Left hindlimb (tissue), 1 donor: ENCODE measurements at regions not wholly inside any gene's neighbourhood (a gene's known extent, or its start where the extent isn't known, plus 50 kb on each side); places are given as distances from the start of the nearest gene placed in this dataset.

Source experiments
- DNase-seq: peaks from one replicate; pipeline ENCODE4 v3.0.0-alpha.2; 2018

DNA sequence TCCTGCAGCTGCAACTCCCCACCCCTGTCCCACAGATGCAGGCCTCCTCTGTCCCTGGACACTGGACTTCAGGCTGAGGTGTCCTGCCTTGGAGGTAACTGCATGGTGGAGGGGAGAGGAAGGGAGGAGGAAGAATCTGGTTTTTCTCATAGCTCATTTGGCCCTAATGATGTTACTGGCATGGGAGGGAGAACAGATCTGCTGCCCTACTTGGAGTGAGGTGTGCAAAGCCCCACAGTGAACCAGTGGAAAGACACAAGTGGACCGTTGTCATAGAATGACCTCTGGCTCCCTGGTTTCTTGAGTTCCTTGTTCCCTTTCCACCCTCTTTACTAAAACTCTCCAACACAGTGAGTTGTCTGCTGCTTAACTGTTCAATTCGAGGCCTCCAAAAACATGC is 215.9 kb downstream of the BARX2 start:
- DNase-seq = no peak

DNA sequence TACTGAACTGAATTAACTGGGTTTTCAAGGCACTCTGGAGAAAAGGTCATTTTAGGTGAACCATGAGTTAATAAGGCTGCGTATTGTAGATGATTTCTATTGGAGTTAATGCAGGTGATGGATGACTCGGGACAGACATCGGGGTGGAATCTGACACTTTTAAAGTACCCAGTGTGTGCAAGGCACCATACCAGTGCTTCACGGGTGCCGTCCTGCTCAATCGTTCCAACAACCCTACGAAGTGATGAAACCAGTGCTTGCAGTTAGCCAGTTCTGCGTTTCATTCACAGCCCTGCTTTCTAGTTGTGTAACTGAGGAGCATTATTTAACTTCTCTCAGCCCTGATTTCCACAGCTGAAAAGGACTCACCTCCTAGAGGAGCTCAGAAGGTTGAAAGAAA is 216.5 kb downstream of the BARX2 start:
- no peak for DNase-seq

DNA sequence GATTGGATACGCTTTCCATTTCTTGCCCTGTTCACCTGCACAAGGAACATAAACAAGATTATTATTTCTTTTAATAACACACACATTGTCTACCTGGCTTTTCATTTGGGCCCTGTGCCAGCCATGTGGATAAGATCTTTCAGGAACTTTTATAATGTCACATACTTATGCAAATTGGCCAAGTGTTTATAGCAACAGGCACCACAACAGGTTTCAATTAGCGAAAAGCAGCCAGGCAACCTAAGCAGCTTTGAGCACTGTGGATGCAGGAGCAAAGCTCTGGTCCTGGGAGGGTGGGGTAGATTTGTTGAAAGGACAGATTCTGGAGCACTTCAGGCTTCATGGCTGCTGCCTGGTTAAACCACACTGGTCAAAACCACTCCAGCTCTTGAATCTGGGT is 217.4 kb downstream of the BARX2 start:
- DNase-seq = no peak

DNA sequence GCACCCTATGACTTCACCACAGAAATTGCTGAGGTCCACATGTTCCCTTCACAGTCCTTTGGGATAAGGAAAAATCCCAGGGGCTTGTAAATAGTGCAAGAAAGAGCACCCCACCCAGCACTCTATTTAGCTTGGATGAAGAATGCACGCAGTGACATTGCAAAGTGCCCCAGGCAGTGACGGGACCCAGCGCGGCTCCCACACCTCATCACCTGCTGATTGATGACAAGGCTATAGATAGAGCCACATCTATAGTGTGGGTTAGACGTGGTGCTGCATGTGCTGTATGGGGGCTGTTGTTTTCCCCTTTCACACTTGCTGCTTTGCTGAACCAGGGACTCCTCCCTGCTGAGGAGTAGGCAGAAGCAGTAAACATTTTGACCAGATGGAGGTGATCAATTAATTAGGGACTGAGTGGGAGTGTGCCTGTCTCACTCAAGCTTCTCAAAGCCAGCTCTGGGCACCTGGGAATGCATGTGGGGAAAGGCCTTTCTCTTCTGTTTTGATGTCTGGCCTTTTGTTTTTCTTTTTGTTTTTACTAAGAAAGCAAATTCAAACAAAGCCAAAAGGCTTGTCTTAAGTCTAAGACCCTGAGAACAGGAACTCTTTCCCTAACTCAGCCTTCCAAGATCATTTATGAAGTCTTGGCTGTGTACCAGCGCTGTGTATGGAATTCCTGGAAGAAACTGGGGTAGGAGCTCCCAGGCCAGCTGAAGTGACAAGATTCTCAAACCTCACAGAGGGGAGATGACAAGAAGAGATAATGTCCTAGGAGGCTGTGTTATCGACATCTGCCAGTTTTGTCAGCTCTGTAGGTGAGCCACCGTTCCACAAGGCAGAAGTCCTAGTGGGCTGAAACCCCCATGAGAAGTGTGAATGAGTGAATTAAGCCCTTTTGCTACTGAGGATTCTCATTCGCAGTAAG is 219.7 kb downstream of the BARX2 start:
- no peak for DNase-seq

DNA sequence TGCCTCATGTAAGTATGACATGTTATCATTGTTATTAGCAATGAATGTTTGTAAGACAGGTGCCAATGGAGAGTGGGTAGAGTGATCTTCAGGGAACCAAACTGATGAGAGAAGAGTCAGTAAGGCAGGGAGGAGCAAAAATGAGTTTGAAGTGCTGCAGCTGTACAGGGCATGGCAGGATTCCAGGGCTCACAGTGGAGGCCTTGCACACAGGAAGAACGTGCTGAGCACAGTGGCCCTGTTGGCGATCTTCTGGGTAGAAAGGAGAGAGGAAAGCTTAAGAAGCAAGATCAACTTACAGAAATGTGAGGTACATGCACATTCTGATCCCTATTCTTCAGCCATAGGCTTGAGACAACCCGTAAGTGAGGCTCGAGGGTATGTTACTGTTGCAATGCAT is 219.3 kb upstream of the TMEM45B start:
- no peak for DNase-seq

DNA sequence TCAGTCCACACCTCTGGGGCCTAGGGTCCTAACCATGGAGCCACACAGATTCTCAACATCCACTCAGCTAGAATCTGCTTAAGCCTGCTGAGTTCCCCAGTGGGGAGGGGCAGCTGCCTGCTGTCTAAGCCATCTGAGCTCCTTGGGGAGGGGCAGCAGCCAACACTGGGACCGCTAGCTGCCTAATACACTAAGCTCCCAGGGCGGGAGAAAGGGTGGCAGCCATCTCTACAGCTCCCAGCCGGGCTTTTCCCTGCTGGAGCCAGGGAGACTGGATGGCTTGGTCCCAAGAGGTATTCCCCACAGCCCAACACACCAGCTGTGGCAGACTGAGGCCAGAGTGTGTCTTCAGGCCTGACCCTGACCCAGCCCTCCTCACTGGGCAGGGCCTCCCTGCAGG is 217.3 kb upstream of the TMEM45B start:
- DNase-seq = no peak

DNA sequence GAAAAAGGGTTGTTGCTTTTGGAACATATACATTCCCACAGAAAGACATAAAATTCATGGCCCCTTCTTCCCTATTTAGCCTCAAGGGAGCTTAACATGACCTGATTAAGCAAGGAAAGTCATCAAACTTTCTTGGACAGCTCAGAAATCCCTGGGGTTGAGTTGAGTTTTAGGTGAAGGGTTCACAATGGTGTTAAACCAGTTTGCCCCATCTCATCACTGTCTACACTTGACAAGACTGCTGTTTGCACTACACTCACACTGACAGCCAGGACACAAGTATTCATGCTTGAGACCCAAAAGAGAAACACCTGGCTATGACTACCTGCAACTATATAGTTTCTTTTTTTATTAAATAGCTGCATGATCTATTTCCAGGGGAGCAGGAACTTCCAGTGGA is 209.8 kb upstream of the TMEM45B start:
- no peak for DNase-seq

DNA sequence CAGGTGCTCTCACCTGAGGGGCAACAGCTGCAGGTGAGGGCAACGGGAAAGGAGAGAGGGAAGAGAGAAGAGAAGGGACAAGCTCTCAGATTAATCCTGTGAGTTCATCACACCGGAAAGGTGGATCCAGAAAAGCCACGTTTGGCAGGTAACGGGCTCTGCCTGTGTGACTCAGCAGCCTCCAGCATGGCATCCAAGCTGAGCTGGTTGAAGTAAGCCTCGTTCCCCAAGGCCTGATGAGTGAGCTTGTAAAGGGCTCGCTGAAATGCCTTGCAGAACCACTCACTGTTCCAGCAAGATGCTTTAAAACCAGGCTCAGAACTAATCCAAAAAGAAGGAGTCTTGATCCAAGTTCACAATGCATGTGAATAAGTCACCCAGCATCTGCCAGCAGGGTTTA is 206.9 kb upstream of the TMEM45B start:
- no peak for DNase-seq

DNA sequence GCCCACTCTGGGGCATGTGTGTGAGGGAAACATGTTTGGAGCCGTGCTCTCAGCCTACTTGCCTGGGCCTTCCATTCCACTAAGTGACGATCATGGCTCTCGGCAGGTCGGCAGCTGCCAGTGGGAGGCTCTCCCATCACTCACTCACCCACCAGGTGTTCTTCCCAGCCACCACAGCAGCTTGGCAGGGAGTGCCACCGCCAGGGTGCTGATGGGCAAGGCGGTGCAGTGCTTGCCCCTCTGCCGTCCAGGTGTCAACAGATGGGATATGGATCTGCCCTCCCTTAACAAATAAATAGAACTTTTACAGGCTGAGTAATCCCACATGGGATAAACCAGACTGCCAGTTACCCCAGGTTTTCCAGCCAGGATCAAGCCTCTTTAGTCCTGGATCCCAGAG is 205.5 kb upstream of the TMEM45B start:
- no peak for DNase-seq

DNA sequence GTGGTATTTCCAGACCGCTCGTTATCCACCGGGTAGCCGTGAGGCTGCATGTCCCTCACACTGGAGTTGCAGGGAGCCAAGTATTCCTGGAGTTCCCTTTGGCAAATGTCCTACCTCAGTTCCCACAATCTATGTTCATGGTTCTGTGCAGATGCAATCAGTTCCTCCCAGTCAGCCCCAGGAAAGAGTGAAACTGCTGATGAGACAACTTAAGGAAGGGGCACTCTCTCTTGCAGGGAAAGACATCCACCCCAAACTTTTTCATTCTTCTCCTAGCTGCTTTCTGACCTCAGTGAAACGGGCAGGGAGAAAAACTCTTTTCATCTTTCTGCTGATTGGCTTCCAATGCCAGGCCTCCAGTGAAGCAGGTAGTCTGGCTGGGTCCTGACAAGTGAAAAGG is 205.1 kb upstream of the TMEM45B start:
- no peak for DNase-seq

DNA sequence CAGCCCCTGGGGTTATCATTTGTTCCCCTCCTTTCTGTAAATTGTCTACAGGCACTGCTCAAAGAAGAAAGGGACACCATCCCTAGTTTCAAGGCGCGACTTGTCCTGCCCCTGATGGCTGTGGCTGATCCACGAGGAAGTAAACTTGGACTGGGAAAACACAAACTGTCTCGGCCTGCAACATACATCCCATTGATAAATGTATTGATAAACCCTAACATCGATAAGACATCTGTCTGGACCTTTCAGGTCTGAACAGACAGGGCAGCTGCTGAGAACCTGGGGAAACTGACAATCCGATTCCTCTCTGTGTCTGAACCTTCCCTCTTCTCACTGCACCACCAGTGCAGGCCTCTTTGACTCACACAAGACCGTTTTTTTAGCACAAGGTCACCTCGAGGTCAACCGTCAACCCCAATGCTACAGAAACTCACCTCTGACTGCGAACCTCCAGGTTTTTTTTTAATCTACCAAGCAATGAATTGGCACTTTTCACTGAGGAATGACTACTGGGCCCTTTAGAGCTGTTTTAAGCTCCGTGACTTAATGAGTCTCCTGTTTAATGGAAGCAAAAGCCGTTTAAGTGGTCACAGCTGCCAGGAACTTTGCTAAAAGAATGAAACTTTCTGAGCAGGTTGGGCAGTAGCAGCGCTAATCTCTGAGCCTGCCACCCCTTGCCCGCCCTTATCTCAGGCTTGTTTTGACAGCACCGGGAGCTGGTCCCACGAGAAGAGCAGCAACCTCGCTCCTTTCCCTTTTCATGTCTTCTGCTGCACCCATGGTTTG is 203.8 kb upstream of the TMEM45B start:
- no peak for DNase-seq

DNA sequence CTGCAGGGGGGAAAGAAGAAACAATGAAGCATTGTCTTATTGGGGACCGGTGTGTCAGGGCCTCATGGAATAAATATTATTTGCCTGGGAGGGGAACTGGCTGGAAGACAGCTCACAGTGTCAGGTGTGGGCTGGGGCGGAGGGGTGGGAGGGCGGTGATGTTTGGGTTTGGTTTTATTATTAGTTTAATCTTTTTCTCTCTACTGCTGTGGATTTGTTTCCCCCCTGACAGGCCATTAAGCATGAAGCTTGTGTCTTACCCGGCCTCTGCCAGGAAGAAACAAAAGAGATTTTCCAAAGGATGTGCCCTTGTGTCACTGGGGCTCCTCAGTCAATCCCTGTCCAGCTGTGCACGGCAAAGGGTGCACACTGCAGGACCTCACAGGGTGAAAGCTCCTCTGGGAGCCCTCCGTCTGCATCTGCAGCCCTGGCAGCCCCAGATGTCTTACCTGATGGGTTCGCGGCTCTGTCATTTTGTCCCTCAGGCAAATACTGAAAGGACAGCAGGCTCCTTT is 203.1 kb upstream of the TMEM45B start:
- DNase-seq = no peak

DNA sequence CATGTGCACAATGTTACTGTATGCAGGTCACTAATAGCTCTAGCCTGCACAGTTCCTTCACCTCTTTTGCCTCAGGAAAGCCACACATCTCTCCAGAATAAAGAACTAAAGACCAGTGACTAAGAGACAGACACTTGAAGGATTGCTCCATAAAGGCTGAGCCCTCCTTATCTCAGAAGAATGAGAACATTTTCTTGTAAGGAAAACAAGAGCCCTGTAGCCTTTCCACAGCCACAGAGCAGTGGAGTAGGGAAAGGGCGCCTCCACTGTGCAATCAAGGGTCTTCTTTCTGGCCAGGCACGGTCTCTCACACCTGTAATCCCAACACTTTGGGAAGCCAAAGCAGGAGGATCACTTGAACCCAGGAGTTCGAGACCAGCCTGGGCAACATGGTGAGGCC is 202.6 kb upstream of the TMEM45B start:
- DNase-seq = no peak

DNA sequence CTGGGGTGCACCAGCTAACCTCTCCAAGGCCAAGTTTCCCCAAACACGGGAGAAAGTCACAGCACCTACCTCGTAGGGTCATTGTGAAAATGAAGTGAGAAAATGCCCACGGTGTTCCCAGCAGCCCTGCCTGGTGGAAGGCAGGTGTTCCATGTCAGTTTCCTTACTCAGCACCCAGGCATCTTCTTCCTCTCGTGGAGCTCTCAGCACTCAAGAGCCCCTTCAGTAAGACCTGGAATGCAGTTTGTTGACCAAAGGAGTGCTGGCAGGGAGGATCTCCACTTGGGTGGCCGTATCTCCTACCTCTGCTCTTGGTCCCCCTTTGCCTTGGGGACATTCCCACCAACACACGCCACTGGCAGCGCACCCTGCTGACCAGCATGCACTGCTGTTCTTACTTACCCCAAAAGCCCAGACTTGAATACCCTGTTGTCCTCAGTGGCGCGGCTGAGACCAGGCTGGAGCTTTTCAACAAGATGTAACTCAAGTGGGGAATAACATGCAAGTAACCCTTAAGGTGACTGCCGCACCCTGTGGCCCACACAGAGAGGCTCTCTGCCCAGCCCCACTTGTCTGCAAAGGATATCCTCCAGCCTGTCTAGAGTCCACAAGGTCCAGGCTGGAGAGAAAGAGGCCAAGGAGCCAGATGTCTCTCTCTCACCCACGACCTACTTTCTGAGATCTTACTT is 201.2 kb upstream of the TMEM45B start:
- DNase-seq = no peak

DNA sequence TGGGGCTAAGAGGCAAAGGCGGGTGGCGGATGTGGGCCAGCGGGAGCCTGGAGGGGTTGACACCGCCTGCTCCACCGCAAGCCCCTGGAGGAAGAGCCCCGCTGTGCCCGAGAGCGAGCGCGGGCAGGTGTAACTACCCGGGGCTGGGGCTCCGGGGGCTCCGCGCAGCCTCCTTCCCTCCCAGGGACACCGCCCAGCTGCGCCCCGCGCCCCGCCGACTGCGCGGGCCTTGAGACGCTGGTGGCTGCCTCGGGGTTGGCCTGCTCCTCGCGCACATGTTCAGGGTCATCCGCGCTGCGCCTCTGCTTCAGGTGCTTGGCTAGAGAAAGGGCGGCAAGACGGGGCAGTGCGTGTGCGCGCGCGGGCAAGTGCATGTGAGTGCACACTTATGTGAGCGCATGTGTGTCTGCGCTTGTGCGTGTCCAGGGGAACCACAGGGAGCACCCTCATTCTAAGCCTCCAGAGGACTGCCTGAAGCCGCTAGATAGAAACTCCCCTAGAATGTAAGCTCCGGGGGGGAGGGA is 197.5 kb upstream of the TMEM45B start:
- no peak for DNase-seq

DNA sequence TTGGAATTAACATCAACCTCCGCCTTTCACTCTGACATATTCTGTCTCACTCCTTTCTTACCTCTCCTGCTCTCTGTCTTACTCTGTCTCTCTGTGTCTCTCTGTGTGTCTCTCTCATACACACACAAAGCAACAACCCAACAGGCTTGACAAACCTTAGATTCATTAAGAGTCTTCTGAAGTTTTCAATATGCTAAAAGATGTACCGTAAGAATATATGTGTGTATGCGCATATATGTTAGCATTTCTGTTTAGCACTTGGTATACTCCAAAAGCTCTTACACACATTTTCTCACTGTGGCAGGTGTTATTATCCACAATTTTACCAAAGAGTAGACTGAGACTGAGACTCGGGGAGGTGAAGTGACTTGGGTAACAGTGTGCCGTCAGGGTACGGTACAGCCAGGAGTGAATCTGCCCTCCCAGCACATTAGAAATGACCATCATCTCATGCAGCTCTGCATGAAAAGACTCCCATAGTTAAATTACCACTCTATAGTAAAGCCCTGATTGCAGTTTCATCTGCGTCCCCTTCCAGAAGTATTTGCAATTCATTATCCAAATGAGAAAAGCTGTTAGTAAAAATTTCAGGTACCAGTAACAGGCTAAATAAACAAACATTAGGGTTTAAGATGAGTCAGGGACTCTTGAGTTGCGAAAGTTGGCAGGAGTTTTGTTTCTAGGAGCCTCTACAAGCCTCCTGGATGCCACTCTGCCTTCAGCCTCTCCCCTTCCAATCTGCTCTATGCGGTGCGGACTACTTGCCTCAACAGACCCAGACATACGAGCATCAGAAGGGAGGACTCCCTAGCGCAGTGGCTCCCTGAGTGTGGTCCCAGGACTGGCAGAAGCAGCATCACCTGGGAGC is 195.2 kb upstream of the TMEM45B start:
- DNase-seq = no peak

DNA sequence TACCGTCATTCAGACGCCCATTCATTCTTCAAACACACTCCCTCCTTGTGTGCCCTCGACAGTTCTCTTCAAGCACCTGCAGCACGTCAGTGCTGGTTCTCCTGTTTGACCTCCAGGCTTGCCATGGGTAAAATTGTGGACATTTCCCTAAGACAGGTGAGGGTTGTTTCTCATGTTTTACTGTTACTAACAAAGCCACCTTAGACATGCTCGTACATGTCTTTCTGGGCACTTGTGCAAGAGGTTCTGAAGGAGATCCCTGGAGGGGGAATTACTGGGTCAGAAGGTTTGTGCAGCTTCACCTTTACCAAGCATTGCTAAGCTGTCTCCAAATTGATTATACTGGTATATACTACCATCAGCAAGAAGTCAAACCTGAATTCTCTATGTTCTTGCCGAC is 189.7 kb upstream of the TMEM45B start:
- DNase-seq = no peak

DNA sequence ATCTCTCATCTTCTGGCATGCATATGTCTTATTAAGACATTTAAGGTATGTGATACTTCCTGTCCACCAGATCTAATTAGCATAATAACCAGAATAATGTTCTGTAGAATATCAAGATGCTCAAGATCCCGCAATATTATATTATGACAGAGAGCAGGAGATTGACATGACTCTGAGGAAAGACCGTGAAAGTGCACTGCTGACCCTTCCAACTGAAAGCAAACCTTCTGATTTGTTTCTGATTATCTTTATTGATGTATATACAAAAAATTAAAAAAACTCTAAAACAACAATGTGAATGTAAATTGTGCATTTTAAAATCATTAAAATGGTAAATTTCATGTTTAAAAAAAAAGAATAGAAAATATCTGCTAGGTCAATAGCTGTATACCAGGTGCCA is 184.4 kb upstream of the TMEM45B start:
- DNase-seq = no peak

DNA sequence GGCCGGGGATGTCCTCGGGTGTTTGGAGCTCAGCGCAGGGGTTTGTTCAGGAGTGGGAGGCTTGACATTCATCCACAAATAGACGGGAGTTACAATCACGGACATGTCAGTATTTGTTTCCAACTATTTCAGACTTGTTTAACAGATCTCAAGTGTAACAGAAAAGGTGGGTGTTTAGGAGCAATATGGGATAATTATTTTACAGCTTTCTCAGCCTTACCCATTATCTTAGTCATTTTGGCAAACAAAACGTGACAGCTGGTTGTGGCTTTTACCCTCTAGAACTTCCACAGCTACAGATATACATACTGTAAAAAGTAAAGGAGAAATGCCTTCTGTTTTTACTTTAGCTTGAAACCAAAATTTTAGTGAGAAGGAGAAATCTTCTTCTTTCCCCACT is 178.7 kb upstream of the TMEM45B start:
- no peak for DNase-seq

DNA sequence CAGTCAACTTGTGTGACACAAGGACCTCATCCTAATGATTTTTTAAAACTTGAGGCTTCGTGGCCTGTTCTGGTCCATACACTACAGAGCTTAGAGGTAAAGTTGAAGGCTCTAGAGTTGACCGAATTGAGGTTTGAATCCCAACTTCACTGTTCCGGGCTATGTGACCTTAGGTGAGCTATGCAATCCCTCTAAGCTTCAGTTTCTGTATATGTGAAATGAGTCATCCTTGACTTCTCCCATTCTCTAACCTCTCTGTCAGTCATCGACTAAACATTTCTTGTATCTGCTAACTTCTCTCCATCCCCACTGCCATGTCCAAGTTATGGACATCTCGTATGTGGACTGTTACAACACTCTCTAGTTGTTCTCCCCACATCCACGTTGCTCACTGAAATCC is 178.2 kb upstream of the TMEM45B start:
- DNase-seq = no peak

DNA sequence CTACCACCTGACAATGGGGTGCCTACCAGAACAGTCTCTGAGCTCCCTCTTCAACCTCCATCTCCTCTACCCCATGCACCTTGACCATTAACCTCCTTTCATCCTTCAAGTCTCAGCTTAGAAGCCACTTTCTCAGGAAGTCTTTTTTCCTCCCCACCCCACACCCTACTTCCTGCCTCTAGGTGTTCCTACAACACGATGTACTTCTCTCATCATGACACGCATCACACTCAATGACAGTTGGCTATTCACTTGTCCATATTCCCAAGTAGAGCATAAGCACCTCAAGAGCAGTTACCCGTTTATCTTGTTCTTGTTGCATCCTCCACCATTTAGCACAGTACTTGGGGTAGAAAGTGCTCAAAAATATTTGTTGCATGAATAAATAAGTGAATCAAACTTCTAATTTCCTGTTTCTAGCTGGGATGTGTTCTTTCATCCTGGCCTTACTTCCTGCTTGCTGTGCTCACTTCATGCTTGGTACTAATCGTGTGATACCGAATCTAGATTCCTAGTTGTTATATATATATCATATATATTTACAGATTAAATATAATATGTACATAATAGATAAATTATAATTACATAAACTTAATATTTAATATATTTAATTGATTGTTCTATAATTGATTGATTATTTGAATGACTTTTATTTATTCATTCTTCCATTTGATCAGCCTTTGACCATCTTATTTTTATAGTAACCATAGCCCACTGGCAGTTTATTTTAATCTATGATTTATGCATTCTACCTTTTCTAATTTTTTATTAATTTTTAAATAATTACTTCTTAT is 177.5 kb upstream of the TMEM45B start:
- DNase-seq = no peak
